D721Med (cell line): ENCODE measurements at regions not wholly inside any gene's neighbourhood (a gene's known extent, or its start where the extent isn't known, plus 50 kb on each side); places are given as distances from the start of the nearest gene placed in this dataset.

Source experiments
- DNase-seq: peaks from one replicate; pipeline ENCODE4 v3.0.0; 2011; ENCODE audit warnings: low spot score; ENCODE audit not compliant: insufficient read length
- FAIRE-seq: peaks from 2 replicates; lab custom pipeline; 2011; peaks lifted over from hg19 to GRCh38; lab: Jason Lieb, UNC
- CTCF ChIP-seq: IDR thresholded peaks from 2 replicates; pipeline ENCODE4 v1.5.1; 2012; ENCODE audit warnings: mild to moderate bottlenecking, control low read depth; ENCODE audit not compliant: insufficient read depth; ENCODE audit errors: missing control alignments

- no peak for TF ChIP-seq CTCF
- DNase-seq (no peak), FAIRE-seq (no peak)
These were observed 446.6 kb downstream of the ARHGEF28 start for GRCh38 chr5:74072646-74073045.

GRCh38 chr5:74070766-74071165 is 444.8 kb downstream of the ARHGEF28 start:
- DNase-seq (no peak), FAIRE-seq (no peak)
- TF ChIP-seq CTCF = no peak

GRCh38 chr5:74069741-74070140 is 443.7 kb downstream of the ARHGEF28 start:
- DNase-seq (no peak), FAIRE-seq (no peak)
- TF ChIP-seq CTCF = no peak

GRCh38 chr5:74067748-74068541 is 441.9 kb downstream of the ARHGEF28 start:
- DNase-seq = no peak
- TF ChIP-seq CTCF = no peak
- FAIRE-seq = no peak

GRCh38 chr5:74064911-74065310 is 438.9 kb downstream of the ARHGEF28 start:
- no peak for DNase-seq
- FAIRE-seq = no peak
- TF ChIP-seq CTCF = no peak

- FAIRE-seq (no peak), DNase-seq (no peak)
These were observed 438.2 kb downstream of the ARHGEF28 start for GRCh38 chr5:74064225-74064624.

More at GRCh38 chr5:74064225-74064624, 438.2 kb downstream of the ARHGEF28 start:
- no peak for TF ChIP-seq CTCF
